Natural killer cell (primary cell): ENCODE measurements at regions not wholly inside any gene's neighbourhood (a gene's known extent, or its start where the extent isn't known, plus 50 kb on each side); places are given as distances from the start of the nearest gene placed in this dataset.

Source experiments
- ATAC-seq, 3 donors: fragments of 150-1000 bp in 2 of 3; fragments of 200-7000 bp in 1 of 3; cut with Tn5 transposase; 1 replicate in 1 of 3; 2 replicates in 2 of 3; pipeline ENCODE4 v1.10.0; 2021; ENCODE audit warnings: mild to moderate bottlenecking in 2 of 3, moderate library complexity in 2 of 3
- DNase-seq, 2 donors: peaks; one replicate each; pipeline versions ENCODE4 v3.0.0 to v3.0.0-alpha.2; 2013 to 2021; ENCODE audit warnings: mixed read lengths in 1 of 2
- H3K27ac ChIP-seq: one replicate; pipeline ENCODE4 v1.5.1; 2013; ENCODE audit warnings: mild to moderate bottlenecking, low read length
- H3K27me3 ChIP-seq: one replicate; pipeline ENCODE4 v1.6.1; 2013; ENCODE audit warnings: low read length; ENCODE audit not compliant: control insufficient read depth, insufficient read depth
- H3K36me3 ChIP-seq: one replicate; pipeline ENCODE4 v1.6.1; 2013; ENCODE audit warnings: low read length; ENCODE audit not compliant: control insufficient read depth, insufficient read depth
- H3K4me1 ChIP-seq: one replicate; pipeline ENCODE4 v1.6.1; 2013; ENCODE audit warnings: low read length; ENCODE audit not compliant: control insufficient read depth, insufficient read depth
- H3K4me3 ChIP-seq: one replicate; pipeline ENCODE4 v1.5.1; 2013; ENCODE audit warnings: low read length
- H3K9me3 ChIP-seq: one replicate; pipeline ENCODE4 v1.6.1; 2013; ENCODE audit warnings: low read length; ENCODE audit not compliant: control insufficient read depth, insufficient read depth
- H3K27ac Mint-ChIP-seq, 2 donors: one replicate each; pipeline ENCODE4 v1.8.0; 2022; ENCODE audit warnings: mild to moderate bottlenecking in 2 of 2, mixed read lengths in 2 of 2, moderate library complexity in 1 of 2
- H3K27me3 Mint-ChIP-seq, 2 donors: one replicate each; pipeline ENCODE4 v1.8.0; 2022; ENCODE audit warnings: low read depth in 2 of 2, mixed read lengths in 2 of 2
- H3K36me3 Mint-ChIP-seq: one replicate; pipeline ENCODE4 v1.8.0; 2022; ENCODE audit warnings: mixed read lengths
- H3K4me1 Mint-ChIP-seq, 2 donors: one replicate each; pipeline ENCODE4 v1.8.0; 2022; ENCODE audit warnings: mixed read lengths in 2 of 2
- H3K4me3 Mint-ChIP-seq: one replicate; pipeline ENCODE4 v1.8.0; 2022; ENCODE audit warnings: mild to moderate bottlenecking, moderate library complexity, mixed read lengths
- H3K9me3 Mint-ChIP-seq, 2 donors: one replicate each; pipeline ENCODE4 v1.8.0; 2022; ENCODE audit warnings: mixed read lengths in 2 of 2
- WGBS: methylation state at CpG from one replicate; pipeline ENCODE4 v1.1.7; 2013; ENCODE audit warnings: missing lambda C conversion rate; ENCODE audit not compliant: insufficient coverage; 5-methylcytosine and 5-hydroxymethylcytosine counted together
- intact Hi-C: fragments of 100-400 bp; cut with micrococcal nuclease; formaldehyde crosslinking; loops from one replicate; pipeline ENCODE4 v1.14.2; 2022
- TF ChIP-seq, protein P1 (sequence below): fragments of 200-600 bp; IDR thresholded peaks from one replicate; pipeline ENCODE4 v1.8.0; 2022; ENCODE audit warnings: antibody characterized with exemption

DNA sequence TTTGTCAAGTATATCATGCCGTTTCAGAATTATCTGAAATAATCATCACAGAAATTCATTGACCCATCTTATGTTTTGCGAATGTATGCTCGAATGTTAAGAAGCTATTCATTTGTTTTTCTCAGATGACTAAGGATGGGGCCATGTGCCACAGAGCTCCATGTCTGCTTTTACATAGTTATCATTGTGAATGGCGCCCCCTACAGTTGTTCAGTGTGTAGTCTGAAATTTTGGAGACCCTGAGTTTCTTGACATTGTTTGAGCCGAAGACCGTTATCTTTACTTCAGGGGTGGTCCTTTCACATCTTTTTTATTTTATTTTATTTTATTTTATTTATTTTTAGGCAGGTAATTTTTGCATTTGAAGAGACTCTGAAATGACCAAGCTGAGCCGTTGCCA lies 972.0 kb upstream of the RBFOX1 start:
- no peaks in the 10 kb centered on the region for H3K27me3 Mint-ChIP-seq
- H3K36me3 Mint-ChIP-seq, result no peaks in the 10 kb centered on the region
- intact Hi-C loops, result no loop called here
- H3K4me3 Mint-ChIP-seq, result no peak overlapping the region
- Histone ChIP-seq H3K9me3 (peaks cover 3% of the 10 kb centered on the region), H3K36me3 (no peaks in the 10 kb centered on the region), H3K4me1 (no peaks in the 10 kb centered on the region), H3K27ac (no peak overlapping the region), H3K4me3 (no peak overlapping the region), H3K27me3 (no peaks in the 10 kb centered on the region)
- H3K27ac Mint-ChIP-seq, result no peak overlapping the region
- peaks cover 8 to 9% of the 10 kb centered on the region in 2 donors for H3K9me3 Mint-ChIP-seq
- DNase-seq (no peak), ATAC-seq (no peak)
- WGBS, result 87% methylated on average over 4 of the region's 7 CpGs
- H3K4me1 Mint-ChIP-seq, result no peaks in the 10 kb centered on the region
- TF ChIP-seq, protein P1, sequence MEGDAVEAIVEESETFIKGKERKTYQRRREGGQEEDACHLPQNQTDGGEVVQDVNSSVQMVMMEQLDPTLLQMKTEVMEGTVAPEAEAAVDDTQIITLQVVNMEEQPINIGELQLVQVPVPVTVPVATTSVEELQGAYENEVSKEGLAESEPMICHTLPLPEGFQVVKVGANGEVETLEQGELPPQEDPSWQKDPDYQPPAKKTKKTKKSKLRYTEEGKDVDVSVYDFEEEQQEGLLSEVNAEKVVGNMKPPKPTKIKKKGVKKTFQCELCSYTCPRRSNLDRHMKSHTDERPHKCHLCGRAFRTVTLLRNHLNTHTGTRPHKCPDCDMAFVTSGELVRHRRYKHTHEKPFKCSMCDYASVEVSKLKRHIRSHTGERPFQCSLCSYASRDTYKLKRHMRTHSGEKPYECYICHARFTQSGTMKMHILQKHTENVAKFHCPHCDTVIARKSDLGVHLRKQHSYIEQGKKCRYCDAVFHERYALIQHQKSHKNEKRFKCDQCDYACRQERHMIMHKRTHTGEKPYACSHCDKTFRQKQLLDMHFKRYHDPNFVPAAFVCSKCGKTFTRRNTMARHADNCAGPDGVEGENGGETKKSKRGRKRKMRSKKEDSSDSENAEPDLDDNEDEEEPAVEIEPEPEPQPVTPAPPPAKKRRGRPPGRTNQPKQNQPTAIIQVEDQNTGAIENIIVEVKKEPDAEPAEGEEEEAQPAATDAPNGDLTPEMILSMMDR, result no peak

DNA sequence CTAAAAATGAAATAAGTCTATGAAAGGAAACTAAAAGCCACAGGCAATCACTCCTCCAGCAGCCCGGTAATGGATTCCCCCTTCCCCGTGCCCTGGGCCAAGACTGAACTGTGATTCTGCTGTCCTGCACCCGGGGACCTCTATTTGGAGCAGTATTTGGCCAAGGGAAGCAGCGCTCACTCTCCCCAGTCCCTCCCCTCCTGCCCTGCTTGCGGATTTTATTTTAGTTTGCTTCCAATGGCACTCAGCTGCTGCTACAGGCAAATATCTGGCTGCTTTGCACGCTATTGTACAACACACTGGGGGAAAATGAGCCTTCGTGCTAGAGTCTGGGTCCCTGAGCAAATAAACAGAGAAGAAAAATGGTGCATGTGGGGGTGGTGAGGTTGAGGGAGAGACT lies 975.7 kb upstream of the RBFOX1 start:
- TF ChIP-seq, protein P1, result no peak
- no peak overlapping the region for H3K4me3 Mint-ChIP-seq
- ATAC-seq (no peak), DNase-seq (no peak)
- peaks cover 4% of the 10 kb centered on the region for H3K9me3 ChIP-seq
- intact Hi-C loops, result no loop called here
- no peaks in the 10 kb centered on the region for H3K36me3 Mint-ChIP-seq
- no peak overlapping the region for H3K4me3 ChIP-seq
- whole genome bisulfite sequencing, result 53% methylated on average over 7 of the region's 7 CpGs
- H3K9me3 Mint-ChIP-seq, result peaks cover 5 to 6% of the 10 kb centered on the region in 2 donors
- no peaks in the 10 kb centered on the region for H3K27me3 ChIP-seq
- H3K4me1 Mint-ChIP-seq, result no peaks in the 10 kb centered on the region
- no peaks in the 10 kb centered on the region for H3K4me1 ChIP-seq
- H3K27ac ChIP-seq, result no peak overlapping the region
- no peak overlapping the region for H3K27ac Mint-ChIP-seq
- no peaks in the 10 kb centered on the region for H3K36me3 ChIP-seq
- no peaks in the 10 kb centered on the region for H3K27me3 Mint-ChIP-seq

DNA sequence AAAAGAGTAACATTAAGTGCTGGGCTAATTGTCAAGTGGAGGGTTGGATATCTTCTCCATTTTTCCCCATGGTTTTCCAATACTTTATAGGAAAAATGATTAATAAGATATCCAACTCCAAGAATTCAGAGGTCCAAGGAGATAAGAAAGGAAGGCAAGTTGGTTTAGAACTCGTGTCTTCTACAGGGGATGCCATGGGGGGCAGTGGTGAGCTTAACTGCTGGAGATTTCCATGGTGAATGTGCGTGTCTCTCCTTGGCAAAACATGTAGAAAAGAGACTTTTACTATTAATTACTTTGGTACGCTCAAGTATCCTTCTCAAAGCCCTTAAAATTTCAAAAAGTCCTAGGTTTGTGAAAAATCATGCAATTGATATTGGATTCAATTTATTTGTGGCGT lies 982.9 kb upstream of the RBFOX1 start:
- Histone ChIP-seq H3K36me3 (no peaks in the 10 kb centered on the region), H3K27me3 (no peaks in the 10 kb centered on the region), H3K27ac (no peak overlapping the region), H3K9me3 (peaks cover 12% of the 10 kb centered on the region), H3K4me3 (no peak overlapping the region), H3K4me1 (no peaks in the 10 kb centered on the region)
- H3K9me3 Mint-ChIP-seq, result peaks cover 10 to 11% of the 10 kb centered on the region in 2 donors
- TF ChIP-seq, protein P1, result no peak
- DNase-seq (no peak), ATAC-seq (no peak)
- H3K27me3 Mint-ChIP-seq, result no peaks in the 10 kb centered on the region
- no peaks in the 10 kb centered on the region for H3K4me1 Mint-ChIP-seq
- intact Hi-C loops, result no loop called here
- H3K27ac Mint-ChIP-seq, result no peak overlapping the region
- WGBS, result 55% methylated on average over 3 of the region's 4 CpGs
- H3K4me3 Mint-ChIP-seq, result no peak overlapping the region
- no peaks in the 10 kb centered on the region for H3K36me3 Mint-ChIP-seq

DNA sequence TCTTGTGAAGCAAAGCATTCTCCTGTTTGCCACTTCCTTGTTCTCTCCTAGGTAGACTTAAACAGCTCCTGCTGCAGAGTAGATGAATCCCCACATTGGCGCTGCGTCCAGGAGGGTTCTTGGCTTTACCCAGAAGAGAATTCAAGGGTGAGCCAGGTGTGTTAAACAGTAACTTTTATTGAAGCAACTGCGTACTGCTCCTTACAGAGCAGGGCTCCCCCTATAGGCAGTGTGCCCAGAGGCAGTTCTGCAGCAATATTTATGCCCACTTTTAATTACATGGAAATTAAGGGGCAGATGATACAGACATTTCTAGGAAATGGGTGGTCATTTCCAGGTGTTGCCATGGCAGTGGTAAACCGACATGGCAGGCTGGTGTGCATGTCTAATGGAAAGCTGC lies 987.6 kb upstream of the RBFOX1 start:
- Histone ChIP-seq H3K9me3 (peaks cover 8% of the 10 kb centered on the region), H3K27me3 (no peaks in the 10 kb centered on the region), H3K36me3 (no peaks in the 10 kb centered on the region), H3K4me3 (no peak overlapping the region), H3K27ac (no peak overlapping the region), H3K4me1 (no peaks in the 10 kb centered on the region)
- peaks cover 7 to 12% of the 10 kb centered on the region in 2 donors for H3K9me3 Mint-ChIP-seq
- H3K36me3 Mint-ChIP-seq, result no peaks in the 10 kb centered on the region
- ATAC-seq, result no peak
- intact Hi-C loops, result no loop called here
- H3K27ac Mint-ChIP-seq, result no peak overlapping the region
- no peak for DNase-seq
- H3K4me3 Mint-ChIP-seq, result no peak overlapping the region
- WGBS, result 96% methylated on average over 4 of the region's 4 CpGs
- TF ChIP-seq, protein P1, result no peak
- no peaks in the 10 kb centered on the region for H3K27me3 Mint-ChIP-seq
- no peaks in the 10 kb centered on the region for H3K4me1 Mint-ChIP-seq
